ENCODE measurements at regions not wholly inside any gene's neighbourhood (a gene's known extent, or its start where the extent isn't known, plus 50 kb on each side); places are given as distances from the start of the nearest gene placed in this dataset.
"Not testable (repeated sequence)": the region's sequence is repeated elsewhere in the genome, so short reads cannot be mapped to it uniquely, and the experiment has no call there.

GRCh38 chr12:28060871-28061270, 88.3 kb upstream of the PTHLH start:
- no peak for DNase-seq (ENCODE audit: low spot score)

DNA sequence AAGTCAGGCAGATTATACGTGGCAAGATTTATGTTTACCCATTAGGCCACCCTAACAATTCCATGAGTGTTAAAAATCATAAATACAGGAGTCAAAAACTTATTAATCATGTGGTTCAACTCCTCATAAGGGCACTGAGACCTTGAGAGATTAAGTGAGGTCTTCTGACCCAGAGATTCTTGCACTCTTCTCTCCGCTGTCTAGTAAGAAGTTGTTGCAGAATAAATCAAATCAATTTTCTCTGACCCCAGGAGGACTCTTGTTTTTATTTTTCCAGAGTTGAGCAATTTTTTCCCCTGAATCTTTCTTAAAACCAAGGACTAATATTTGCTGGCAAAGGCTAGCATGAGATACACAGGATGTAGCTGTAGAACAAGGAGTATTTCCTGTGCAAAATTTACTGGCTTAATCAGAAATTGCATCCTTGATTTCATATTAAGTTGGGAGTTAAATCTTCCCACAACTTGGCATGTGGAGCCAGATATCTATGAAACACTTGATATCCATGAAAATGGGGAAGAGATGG, 90.9 kb upstream of the PTHLH start:
- DNase-seq (ENCODE audit: low spot score) = no peak

DNA sequence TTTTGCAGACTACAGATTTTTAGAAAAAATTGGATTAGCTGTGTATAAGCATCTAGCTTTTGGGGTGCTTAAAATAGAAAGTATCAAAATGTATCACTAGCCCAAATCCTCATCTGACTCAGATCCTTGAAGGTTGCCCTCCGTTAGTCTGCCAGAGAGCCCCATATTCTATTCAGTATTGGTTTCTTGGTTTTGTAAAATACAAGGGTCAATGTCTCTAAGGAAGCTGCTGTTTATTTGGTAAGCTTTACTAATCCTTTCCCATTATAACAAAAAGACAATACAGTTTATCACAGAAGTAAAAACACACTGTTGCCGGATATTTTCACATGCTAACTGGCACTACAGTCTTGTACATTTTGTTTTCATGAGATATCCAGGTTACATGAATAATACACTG, 92.8 kb upstream of the PTHLH start:
- no peak for DNase-seq (ENCODE audit: low spot score)

DNA sequence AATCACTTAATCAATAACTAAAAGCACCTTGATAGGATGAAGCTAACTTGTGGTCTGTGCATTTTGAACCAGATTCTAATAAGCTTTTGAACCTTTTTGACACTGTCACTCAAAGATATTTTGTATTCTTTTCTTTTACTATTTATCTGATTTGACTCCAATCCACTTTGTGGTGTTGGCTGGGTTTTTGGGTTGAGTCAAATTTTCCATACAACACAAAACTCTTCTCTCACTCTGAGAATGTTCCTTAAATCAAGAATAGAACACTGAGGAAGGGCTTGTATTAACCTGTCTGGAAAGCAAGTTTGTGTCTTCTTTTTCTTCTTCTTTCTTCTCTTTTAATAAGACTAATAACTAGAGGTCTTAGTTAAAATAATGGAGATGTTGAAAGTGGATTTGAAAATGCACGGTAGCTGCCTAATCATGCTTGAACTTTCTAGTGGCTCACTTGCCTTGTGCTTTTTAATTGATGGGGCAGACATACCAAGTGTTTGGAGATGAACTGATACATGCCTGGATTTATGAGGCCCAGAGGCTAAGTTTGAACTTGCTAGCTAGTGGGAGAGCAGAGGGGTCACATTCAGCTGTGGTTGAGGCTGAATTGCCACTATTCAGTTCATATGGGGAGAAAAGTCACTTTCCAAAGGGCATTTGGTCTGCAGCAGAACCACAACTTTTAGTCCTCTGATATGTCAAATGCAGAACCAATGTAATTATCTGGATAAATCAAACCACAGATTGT, 93.5 kb upstream of the PTHLH start:
- DNase-seq (ENCODE audit: low spot score) = no peak

DNA sequence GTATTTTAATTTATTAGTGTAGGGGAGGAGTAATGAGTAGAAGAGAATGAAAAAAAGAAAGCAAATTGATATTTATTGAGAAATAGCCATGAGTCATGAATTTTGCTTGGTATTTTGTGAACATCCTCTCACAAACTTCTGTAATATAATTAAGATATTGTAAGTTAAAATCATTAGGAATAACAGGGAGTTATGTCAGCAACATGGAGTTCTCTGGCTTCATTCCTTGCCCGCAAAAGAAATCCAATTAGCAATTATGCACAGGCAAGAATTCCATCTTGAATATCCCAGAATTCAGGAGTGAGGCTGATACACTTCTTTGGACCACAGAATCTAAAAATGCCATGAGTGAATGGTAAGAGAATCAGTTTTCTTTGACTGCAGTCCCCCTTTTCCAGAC, 94.3 kb upstream of the PTHLH start:
- DNase-seq (ENCODE audit: low spot score) = no peak

DNA sequence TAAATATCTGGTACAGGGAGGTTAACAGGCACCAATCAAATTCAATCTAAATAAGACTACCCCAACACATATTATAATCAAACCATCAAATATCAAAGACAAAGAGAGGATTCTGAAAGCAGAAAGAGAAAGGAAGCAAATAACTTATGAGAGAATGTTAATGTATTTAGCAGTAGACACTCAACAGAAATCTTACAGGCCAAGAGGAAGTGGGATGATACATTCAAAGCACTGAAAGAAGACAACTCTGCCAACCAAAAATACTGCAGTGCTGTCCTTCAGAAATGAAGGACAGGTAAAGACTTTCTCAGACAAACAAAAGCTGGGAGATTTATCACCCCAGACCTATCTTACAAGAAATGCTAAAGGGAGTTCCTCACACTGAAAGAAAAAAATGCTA, 95.9 kb upstream of the PTHLH start:
- no peak for DNase-seq (ENCODE audit: low spot score)

DNA sequence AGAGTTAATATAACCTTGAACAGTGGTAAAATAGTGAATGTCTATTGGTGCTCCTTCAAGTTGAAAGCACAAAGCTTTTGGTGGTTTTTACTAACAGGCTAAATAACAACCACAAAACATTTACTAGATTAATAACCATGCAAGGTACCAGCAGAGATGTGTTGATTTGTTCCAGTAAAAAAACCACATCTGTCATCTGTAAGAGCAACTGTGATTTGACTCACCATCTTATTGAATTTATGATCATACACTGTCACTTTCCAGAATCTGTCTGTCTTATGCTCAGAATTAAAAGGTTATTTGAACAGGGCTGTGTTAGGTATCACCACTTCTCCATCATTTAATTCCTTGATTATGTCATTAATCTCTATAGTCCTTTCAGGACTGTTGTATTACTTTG, 107.0 kb upstream of the PTHLH start:
- DNase-seq (ENCODE audit: low spot score) = no peak

DNA sequence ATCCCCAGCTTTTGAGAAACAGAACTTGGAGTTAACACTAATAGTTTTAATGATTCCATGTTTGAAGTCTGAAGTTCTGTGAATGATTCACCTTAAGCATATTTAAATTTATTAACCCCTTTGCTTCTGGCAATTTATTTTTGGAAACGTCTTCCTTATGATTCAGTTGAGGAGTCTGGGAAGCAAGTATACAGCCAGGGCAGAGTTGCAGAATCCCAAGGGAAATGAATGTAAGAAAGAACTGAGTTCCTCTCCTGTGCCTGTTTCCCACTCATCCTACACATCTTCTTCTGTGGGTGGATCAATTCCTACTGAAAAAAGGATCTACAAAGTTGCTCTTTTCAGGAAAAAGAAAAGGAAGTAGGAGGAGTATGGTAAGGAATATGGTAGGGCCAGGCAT, 108.2 kb upstream of the CCDC91 start:
- DNase-seq (ENCODE audit: low spot score) = no peak

DNA sequence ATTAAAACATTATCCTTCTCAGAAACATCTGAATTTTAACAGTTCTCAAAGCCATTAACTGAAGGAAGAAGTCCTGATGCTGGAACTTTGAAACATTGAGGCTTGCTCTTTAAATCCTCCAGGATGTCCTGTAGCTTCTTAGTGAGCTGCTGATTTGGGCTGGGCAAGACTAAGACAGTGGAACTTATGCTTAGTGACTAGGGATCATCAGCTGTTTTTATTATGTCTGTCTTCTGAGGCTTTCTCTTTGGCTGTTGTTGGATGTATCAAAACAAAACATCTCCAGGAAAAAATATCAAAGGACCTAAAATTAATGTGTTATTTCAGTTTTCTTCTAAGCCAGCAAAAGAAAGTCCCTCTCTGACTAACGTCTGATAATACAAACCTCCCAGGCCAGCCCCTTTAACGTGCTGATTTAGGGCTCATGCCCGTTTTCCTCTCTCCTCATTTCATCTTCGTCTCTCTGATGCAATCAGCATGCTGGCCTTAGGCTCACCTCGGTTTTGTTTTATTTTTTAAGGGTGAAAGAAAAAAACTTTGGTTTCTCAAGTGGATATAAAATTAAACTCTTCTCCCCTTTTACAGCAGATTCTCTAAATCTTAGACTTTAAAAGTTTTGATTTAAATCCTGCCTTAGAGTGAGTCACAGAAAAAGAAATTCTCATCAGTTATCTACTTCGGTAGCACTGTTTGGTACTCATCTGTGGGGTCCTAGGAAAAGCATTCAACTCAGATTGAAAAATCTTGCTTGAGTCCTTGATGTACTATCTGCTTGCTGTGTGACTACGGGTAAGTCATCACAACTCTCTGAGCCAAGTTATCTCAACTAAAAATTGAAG, 106.2 kb upstream of the CCDC91 start:
- DNase-seq (ENCODE audit: low spot score) = no peak

GRCh38 chr12:28086521-28087155, 103.6 kb upstream of the CCDC91 start:
- DNase-seq (ENCODE audit: low spot score) = no peak

DNA sequence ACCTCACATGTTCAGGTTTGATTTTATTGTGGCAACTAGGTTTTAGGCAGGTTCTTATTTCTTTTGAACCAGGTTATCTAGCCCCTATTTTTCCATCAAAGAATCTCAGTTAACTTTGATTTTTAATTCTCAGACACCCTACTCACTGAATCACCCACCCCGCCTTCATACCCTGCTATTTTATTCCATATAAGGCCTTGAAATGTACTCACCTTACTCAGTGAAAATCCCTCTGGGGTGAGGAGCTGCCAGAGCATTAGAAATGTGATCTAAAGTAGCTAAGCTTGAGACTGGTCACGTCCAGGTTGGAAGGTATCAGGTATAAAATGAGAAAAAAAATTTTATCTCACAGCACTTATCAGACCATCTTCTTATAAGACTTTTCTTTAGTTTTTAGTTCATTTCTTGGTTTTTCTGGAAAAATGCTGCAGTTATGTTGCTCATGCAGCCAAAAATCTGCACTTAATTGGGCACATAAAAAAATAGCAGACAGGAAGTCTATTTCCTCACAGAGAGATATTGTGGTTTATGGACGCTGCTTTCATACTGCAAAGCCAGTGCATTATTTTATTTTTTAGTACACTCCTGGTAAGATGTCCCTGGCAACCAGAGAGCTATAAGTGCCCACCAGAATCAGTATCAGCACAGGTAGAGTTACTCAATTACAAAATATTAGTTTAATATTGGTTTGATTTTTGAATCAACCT, 101.5 kb upstream of the CCDC91 start:
- no peak for DNase-seq (ENCODE audit: low spot score)

GRCh38 chr12:28089338-28089737, 100.9 kb upstream of the CCDC91 start:
- DNase-seq (ENCODE audit: low spot score) = peak; percentile 14

DNA sequence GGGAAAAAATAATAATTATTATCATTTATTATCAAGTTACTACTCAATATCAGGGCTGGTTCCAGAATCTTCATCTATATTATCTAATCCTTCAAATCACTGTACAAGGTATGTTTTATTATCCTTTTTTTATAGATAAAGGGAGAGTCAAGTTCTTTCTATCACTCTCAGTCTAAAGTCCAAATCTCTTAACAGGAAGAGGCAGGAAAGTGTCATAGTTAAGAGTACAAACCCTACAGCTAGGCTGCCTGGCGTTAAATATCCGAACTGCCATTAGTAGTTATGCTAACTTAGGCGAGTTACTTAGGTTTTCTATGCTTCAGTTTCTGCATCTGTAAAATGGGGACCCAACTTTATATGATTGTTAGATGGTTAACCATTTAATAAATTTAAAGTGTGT, 99.4 kb upstream of the CCDC91 start:
- DNase-seq (ENCODE audit: low spot score) = no peak

DNA sequence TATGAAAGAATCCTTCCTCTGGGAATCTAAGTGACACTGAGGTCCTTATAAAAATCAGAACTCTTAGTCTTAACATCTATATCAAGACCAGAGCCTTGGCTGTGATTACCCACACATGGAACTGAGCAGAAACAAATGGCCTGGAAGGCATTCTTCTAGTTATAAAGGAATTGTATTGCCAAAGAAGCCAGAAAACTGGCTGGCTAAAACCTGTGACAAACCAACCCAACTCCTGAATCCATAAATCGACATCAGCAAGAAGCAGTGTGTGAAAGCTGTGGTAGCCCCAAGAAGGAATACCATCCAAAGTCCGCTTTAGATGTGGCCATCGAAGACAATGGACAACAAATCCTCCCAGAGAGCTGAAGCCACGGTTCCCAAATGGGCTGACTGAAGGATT, 97.9 kb upstream of the CCDC91 start:
- DNase-seq (ENCODE audit: low spot score) = no peak

GRCh38 chr12:28096649-28097048, 93.6 kb upstream of the CCDC91 start:
- DNase-seq (ENCODE audit: low spot score) = no peak

- no peak for DNase-seq (ENCODE audit: low spot score)
Measured at GRCh38 chr12:28097221-28097620, 93.0 kb upstream of the CCDC91 start.

GRCh38 chr12:28099245-28099644, 91.0 kb upstream of the CCDC91 start:
- not testable (repeated sequence) for DNase-seq (ENCODE audit: low spot score)

DNA sequence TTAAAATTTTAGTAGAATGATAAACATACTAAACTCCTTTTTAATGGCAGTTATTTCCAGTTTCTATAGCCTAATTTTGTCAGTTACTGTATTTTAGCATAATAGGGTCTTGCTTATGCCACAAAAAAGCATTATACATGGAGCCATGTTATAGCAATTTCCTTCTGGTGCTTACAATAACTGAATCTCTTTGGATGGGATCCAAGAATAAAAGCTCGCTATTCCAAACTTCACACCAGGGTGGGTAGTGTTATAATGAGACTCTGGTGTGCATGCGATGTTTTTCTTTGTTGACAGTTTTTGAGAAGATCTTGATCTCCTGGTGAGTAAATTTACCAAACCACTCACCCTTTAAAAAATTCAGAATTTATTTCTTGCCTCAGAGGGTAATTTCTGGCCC, 90.4 kb upstream of the CCDC91 start:
- DNase-seq (ENCODE audit: low spot score) = no peak

DNA sequence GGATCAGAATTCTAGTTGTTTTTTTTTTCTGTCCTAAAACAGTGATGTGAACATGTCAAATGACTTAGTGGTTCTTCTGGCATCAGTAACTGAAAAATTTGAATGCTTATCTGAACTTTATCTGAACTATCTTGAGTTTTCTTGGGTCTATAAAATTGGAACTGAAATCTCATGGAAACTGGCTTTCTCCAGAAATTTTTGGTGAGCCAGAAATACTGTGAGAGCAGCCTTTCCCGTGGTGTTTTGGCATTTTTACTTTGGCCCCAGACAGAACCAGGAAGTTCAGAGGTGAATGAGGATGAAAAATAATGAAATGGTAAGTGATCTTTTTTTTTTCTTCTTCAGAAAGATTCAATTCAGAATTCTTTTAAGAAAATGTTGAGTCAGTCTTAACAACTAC, 89.5 kb upstream of the CCDC91 start:
- no peak for DNase-seq (ENCODE audit: low spot score)

GRCh38 chr12:28104316-28104715, 85.9 kb upstream of the CCDC91 start:
- DNase-seq (ENCODE audit: low spot score) = no peak

DNA sequence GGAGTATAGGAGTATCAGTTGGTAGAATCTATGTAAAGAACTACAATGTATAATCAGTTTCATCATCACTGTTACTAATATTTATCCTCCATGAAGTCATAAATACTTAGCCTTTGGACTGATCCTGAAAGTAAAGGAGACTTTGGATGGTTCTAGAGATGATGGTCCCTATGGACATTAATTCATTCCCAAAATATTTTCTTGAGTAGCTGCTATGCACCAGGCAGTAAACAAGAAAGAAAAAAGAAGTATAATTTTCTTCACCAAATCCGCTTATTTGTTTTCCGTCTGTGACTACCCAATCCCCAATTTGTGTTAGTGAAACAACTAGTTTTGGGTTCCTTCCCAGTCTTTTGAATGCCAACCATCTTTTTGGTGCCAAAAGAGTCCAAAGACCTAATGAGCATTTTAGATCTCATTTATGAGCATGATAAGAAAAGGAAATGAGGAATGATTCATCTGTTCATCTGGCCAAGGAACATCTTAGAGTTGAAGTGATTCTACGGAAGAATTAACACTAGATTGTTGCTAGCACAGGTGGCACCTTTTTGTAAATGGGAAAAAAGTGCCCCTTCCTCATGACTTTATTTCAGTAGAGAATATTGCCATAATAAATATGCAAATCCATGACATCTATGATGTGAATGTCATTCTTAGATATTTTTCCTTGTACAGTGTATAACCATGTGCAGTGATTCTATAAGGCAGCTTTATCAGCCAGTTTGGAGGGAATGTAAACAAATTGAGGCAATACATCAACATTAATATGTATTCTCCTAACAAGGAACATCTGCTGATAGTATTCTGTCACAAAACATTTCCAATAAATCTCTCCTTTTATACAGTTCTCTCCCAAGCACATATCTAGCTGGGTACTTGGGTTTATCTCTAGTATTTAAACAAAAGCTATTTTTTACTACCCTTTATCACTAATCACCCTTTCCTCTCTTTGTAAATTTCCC, 85.1 kb upstream of the CCDC91 start:
- DNase-seq (ENCODE audit: low spot score) = no peak
